ENCODE measurements at regions not wholly inside any gene's neighbourhood (a gene's known extent, or its start where the extent isn't known, plus 50 kb on each side); places are given as distances from the start of the nearest gene placed in this dataset.
"Not testable (repeated sequence)": the region's sequence is repeated elsewhere in the genome, so short reads cannot be mapped to it uniquely, and the experiment has no call there.

- ATAC-seq (no peak), DNase-seq (no peak)
- H3K9me3 Mint-ChIP-seq, result peaks cover 0 to 22% (median 6%) of the 10 kb centered on the region in 11 donors
- no peaks in the 10 kb centered on the region for H3K4me1 Mint-ChIP-seq
- no peaks in the 10 kb centered on the region for H3K9me3 ChIP-seq (ENCODE audit: control insufficient read depth in 2 of 3, low read length in 3 of 3)
- H3K4me3 ChIP-seq (ENCODE audit: low read length), result no peak overlapping the region
- CTCF ChIA-PET, result no interaction called here
- no peaks in the 10 kb centered on the region for H3K27me3 Mint-ChIP-seq
- H3K4me1 ChIP-seq (ENCODE audit: control insufficient read depth in 2 of 2, insufficient read depth in 2 of 2, low read length in 2 of 2), result no peaks in the 10 kb centered on the region
- no peak overlapping the region for H3K4me3 Mint-ChIP-seq
- H3K27ac Mint-ChIP-seq, result no peak overlapping the region
- H3K27ac ChIP-seq (ENCODE audit: low read depth, low read length), result no peak overlapping the region
- POLR2A ChIA-PET, result no interaction called here
- H3K36me3 ChIP-seq (ENCODE audit: control insufficient read depth in 2 of 3, insufficient read depth in 3 of 3, low read length in 3 of 3), result no peaks in the 10 kb centered on the region
- no peaks in the 10 kb centered on the region for H3K27me3 ChIP-seq (ENCODE audit: control insufficient read depth in 2 of 2, insufficient read depth in 2 of 2, low read length in 2 of 2)
- no peaks in the 10 kb centered on the region for H3K36me3 Mint-ChIP-seq
- intact Hi-C loops (cut with micrococcal nuclease), result no loop called here
Observed at GRCh38 chr2:78832481-78832880, 193.0 kb upstream of the REG3G start.

DNA sequence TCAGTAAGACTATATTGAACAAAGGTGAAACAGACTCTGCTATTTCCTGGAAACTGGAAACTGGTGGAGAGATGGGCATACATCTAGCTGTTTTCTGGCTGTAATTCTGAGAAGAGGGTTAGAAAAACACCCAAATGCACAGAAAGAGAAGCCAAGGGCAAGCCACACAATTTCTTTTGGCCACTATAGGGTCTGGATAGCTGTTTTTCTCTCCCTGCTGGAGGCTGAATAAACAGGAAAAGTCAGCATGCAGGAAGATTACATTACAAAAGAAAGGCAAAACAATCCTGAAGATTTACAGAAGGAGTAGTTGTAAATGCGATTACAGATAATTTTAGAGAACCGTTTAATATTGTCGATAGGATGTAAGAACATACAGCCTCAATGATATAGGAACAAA is 186.2 kb upstream of the REG3G start:
- DNase-seq, result no peak
- no peak for ATAC-seq
- Mint-ChIP-seq H3K4me1 (no peaks in the 10 kb centered on the region), H3K27me3 (no peaks in the 10 kb centered on the region), H3K36me3 (no peaks in the 10 kb centered on the region), H3K9me3 (peaks cover 0 to 27% (median 6%) of the 10 kb centered on the region in 11 donors), H3K4me3 (no peak overlapping the region), H3K27ac (no peak overlapping the region)
- intact Hi-C loops (cut with micrococcal nuclease), result no loop called here
- no peaks in the 10 kb centered on the region for H3K36me3 ChIP-seq (ENCODE audit: control insufficient read depth in 2 of 3, insufficient read depth in 3 of 3, low read length in 3 of 3)
- no peak overlapping the region for H3K4me3 ChIP-seq (ENCODE audit: low read length)
- POLR2A ChIA-PET, result no interaction called here
- H3K9me3 ChIP-seq (ENCODE audit: control insufficient read depth in 2 of 3, low read length in 3 of 3), result no peaks in the 10 kb centered on the region
- no peaks in the 10 kb centered on the region for H3K27me3 ChIP-seq (ENCODE audit: control insufficient read depth in 2 of 2, insufficient read depth in 2 of 2, low read length in 2 of 2)
- H3K27ac ChIP-seq (ENCODE audit: low read depth, low read length), result no peak overlapping the region
- CTCF ChIA-PET, result no interaction called here
- no peaks in the 10 kb centered on the region for H3K4me1 ChIP-seq (ENCODE audit: control insufficient read depth in 2 of 2, insufficient read depth in 2 of 2, low read length in 2 of 2)

- H3K4me1 Mint-ChIP-seq; H3K4me1 ChIP-seq (ENCODE audit: control insufficient read depth in 2 of 2, insufficient read depth in 2 of 2, low read length in 2 of 2); CTCF ChIA-PET; POLR2A ChIA-PET; intact Hi-C loops (cut with micrococcal nuclease); H3K36me3 Mint-ChIP-seq; H3K4me3 Mint-ChIP-seq; H3K27me3 ChIP-seq (ENCODE audit: control insufficient read depth in 2 of 2, insufficient read depth in 2 of 2, low read length in 2 of 2); H3K27ac Mint-ChIP-seq; H3K27me3 Mint-ChIP-seq; DNase-seq; H3K36me3 ChIP-seq (ENCODE audit: control insufficient read depth in 2 of 3, insufficient read depth in 3 of 3, low read length in 3 of 3); H3K4me3 ChIP-seq (ENCODE audit: low read length); H3K27ac ChIP-seq (ENCODE audit: low read depth, low read length); ATAC-seq; H3K9me3 ChIP-seq (ENCODE audit: control insufficient read depth in 2 of 3, low read length in 3 of 3): not testable (repeated sequence)
- H3K9me3 Mint-ChIP-seq, result peaks cover 0 to 26% (median 6%) of the 10 kb centered on the region in 11 donors
Observed at GRCh38 chr2:78840311-78840710, 185.2 kb upstream of the REG3G start.

DNA sequence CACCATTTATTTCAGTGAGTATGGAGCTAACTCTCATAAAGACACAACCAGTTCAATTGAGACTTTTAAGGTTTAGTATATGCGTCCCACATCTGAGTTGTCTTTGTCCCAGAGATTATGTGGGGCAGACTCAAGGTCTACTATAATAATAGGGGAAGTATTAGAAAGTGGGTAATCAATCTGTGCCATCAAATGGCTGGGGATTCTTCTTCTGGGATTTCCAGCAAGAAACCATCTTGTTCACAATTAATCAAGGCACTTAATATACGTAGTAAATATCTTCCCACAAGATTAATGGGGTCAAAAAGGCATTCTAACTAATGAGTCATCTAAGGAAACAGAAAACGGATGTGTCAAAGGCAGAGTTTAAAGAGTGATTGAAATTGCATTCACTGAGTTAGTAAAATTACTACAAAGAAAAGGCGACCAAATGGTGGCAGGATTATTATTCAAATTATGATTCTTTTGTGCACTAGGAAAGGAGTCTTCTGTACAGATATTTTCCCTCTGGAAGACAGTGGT is 179.8 kb upstream of the REG3G start:
- no peak overlapping the region for H3K27ac ChIP-seq (ENCODE audit: low read depth, low read length)
- no peak overlapping the region for H3K4me3 ChIP-seq (ENCODE audit: low read length)
- no peaks in the 10 kb centered on the region for H3K4me1 Mint-ChIP-seq
- H3K27me3 Mint-ChIP-seq, result no peaks in the 10 kb centered on the region
- H3K4me1 ChIP-seq (ENCODE audit: control insufficient read depth in 2 of 2, insufficient read depth in 2 of 2, low read length in 2 of 2), result no peaks in the 10 kb centered on the region
- no peaks in the 10 kb centered on the region for H3K36me3 Mint-ChIP-seq
- no peaks in the 10 kb centered on the region for H3K9me3 ChIP-seq (ENCODE audit: control insufficient read depth in 2 of 3, low read length in 3 of 3)
- no peak overlapping the region for H3K4me3 Mint-ChIP-seq
- ATAC-seq (no peak), DNase-seq (no peak)
- peaks cover 0 to 15% (median 4%) of the 10 kb centered on the region in 11 donors for H3K9me3 Mint-ChIP-seq
- no peaks in the 10 kb centered on the region for H3K36me3 ChIP-seq (ENCODE audit: control insufficient read depth in 2 of 3, insufficient read depth in 3 of 3, low read length in 3 of 3)
- intact Hi-C loops (cut with micrococcal nuclease), result no loop called here
- H3K27me3 ChIP-seq (ENCODE audit: control insufficient read depth in 2 of 2, insufficient read depth in 2 of 2, low read length in 2 of 2), result no peaks in the 10 kb centered on the region
- ChIA-PET CTCF (no interaction called here), POLR2A (no interaction called here)
- no peak overlapping the region for H3K27ac Mint-ChIP-seq

- POLR2A ChIA-PET, result no interaction called here
- Histone ChIP-seq H3K4me1 (ENCODE audit: control insufficient read depth in 2 of 2, insufficient read depth in 2 of 2, low read length in 2 of 2) (no peaks in the 10 kb centered on the region), H3K9me3 (ENCODE audit: control insufficient read depth in 2 of 3, low read length in 3 of 3) (peaks cover 0 to 4% (median 0%) of the 10 kb centered on the region in 3 experiments), H3K4me3 (ENCODE audit: low read length) (no peak overlapping the region), H3K36me3 (ENCODE audit: control insufficient read depth in 2 of 3, insufficient read depth in 3 of 3, low read length in 3 of 3) (no peaks in the 10 kb centered on the region), H3K27ac (ENCODE audit: low read depth, low read length) (no peak overlapping the region), H3K27me3 (ENCODE audit: control insufficient read depth in 2 of 2, insufficient read depth in 2 of 2, low read length in 2 of 2) (no peaks in the 10 kb centered on the region)
- Mint-ChIP-seq H3K36me3 (no peaks in the 10 kb centered on the region), H3K4me1 (no peaks in the 10 kb centered on the region), H3K4me3 (no peak overlapping the region), H3K9me3 (peaks cover 1 to 28% (median 10%) of the 10 kb centered on the region in 11 donors), H3K27me3 (no peaks in the 10 kb centered on the region), H3K27ac (no peak overlapping the region)
- ATAC-seq (no peak), DNase-seq (no peak)
- intact Hi-C loops (cut with micrococcal nuclease), result no loop called here
- CTCF ChIA-PET, result no interaction called here
Observed at GRCh38 chr2:78861546-78861945, 164.0 kb upstream of the REG3G start.

GRCh38 chr2:78864205-78864604 is 161.3 kb upstream of the REG3G start:
- intact Hi-C loops (cut with micrococcal nuclease), result no loop called here
- POLR2A ChIA-PET, result no interaction called here
- no peak for ATAC-seq

GRCh38 chr2:78865667-78866066 is 159.8 kb upstream of the REG3G start:
- Mint-ChIP-seq H3K27ac (no peak overlapping the region), H3K4me3 (no peak overlapping the region), H3K27me3 (no peaks in the 10 kb centered on the region), H3K9me3 (peaks cover 0 to 30% (median 9%) of the 10 kb centered on the region in 11 donors), H3K4me1 (no peaks in the 10 kb centered on the region), H3K36me3 (no peaks in the 10 kb centered on the region)
- no peaks in the 10 kb centered on the region for H3K4me1 ChIP-seq (ENCODE audit: control insufficient read depth in 2 of 2, insufficient read depth in 2 of 2, low read length in 2 of 2)
- ATAC-seq (no peak), DNase-seq (no peak)
- ChIA-PET POLR2A (no interaction called here), CTCF (no interaction called here)
- no peaks in the 10 kb centered on the region for H3K27me3 ChIP-seq (ENCODE audit: control insufficient read depth in 2 of 2, insufficient read depth in 2 of 2, low read length in 2 of 2)
- no peaks in the 10 kb centered on the region for H3K36me3 ChIP-seq (ENCODE audit: control insufficient read depth in 2 of 3, insufficient read depth in 3 of 3, low read length in 3 of 3)
- H3K27ac ChIP-seq (ENCODE audit: low read depth, low read length), result no peak overlapping the region
- intact Hi-C loops (cut with micrococcal nuclease), result no loop called here
- no peaks in the 10 kb centered on the region for H3K9me3 ChIP-seq (ENCODE audit: control insufficient read depth in 2 of 3, low read length in 3 of 3)
- no peak overlapping the region for H3K4me3 ChIP-seq (ENCODE audit: low read length)

More at GRCh38 chr2:78864205-78864604, 161.3 kb upstream of the REG3G start:
- no peaks in the 10 kb centered on the region for H3K27me3 Mint-ChIP-seq
- H3K27ac Mint-ChIP-seq, result no peak overlapping the region
- Histone ChIP-seq H3K27me3 (ENCODE audit: control insufficient read depth in 2 of 2, insufficient read depth in 2 of 2, low read length in 2 of 2) (no peaks in the 10 kb centered on the region), H3K9me3 (ENCODE audit: control insufficient read depth in 2 of 3, low read length in 3 of 3) (no peaks in the 10 kb centered on the region), H3K36me3 (ENCODE audit: control insufficient read depth in 2 of 3, insufficient read depth in 3 of 3, low read length in 3 of 3) (no peaks in the 10 kb centered on the region), H3K4me3 (ENCODE audit: low read length) (no peak overlapping the region), H3K4me1 (ENCODE audit: control insufficient read depth in 2 of 2, insufficient read depth in 2 of 2, low read length in 2 of 2) (no peaks in the 10 kb centered on the region), H3K27ac (ENCODE audit: low read depth, low read length) (no peak overlapping the region)
- H3K36me3 Mint-ChIP-seq, result no peaks in the 10 kb centered on the region
- peaks cover 0 to 28% (median 9%) of the 10 kb centered on the region in 11 donors for H3K9me3 Mint-ChIP-seq
- no peaks in the 10 kb centered on the region for H3K4me1 Mint-ChIP-seq
- H3K4me3 Mint-ChIP-seq, result no peak overlapping the region
- DNase-seq, result no peak
- CTCF ChIA-PET, result no interaction called here
